Stimulated activated CD8-positive, alpha-beta memory T cell treated with anti-CD3 and anti-CD28 coated beads, Interleukin-4, amount 100 ng/mL, for 4 hours (primary cell): ENCODE measurements at regions not wholly inside any gene's neighbourhood (a gene's known extent, or its start where the extent isn't known, plus 50 kb on each side); places are given as distances from the start of the nearest gene placed in this dataset.

Source experiments
- DNase-seq, 2 donors: peaks; one replicate each; pipeline ENCODE4 v3.0.0-alpha.2; 2020; ENCODE audit warnings: low read depth in 2 of 2, low spot score in 1 of 2

GRCh38 chrX:43560247-43560946 is 95.7 kb upstream of the MAOA start:
- DNase-seq = no peak

GRCh38 chrX:43562372-43562771 is 93.7 kb upstream of the MAOA start:
- DNase-seq = no peak

- no peak for DNase-seq
These were observed 91.1 kb upstream of the MAOA start for GRCh38 chrX:43564953-43565352.

GRCh38 chrX:43566170-43566569 is 89.9 kb upstream of the MAOA start:
- DNase-seq = no peak

- no peak for DNase-seq
These were observed 82.6 kb upstream of the MAOA start for GRCh38 chrX:43573441-43574015.

- DNase-seq = no peak
These were observed 75.5 kb upstream of the MAOA start for GRCh38 chrX:43580621-43581020.

GRCh38 chrX:43581167-43581566 is 74.9 kb upstream of the MAOA start:
- DNase-seq = no peak

- no peak for DNase-seq
These were observed 74.1 kb upstream of the MAOA start for GRCh38 chrX:43581888-43582539.

- DNase-seq = no peak
These were observed 73.6 kb upstream of the MAOA start for GRCh38 chrX:43582540-43582913.

GRCh38 chrX:43585922-43586321 is 70.2 kb upstream of the MAOA start:
- no peak for DNase-seq

- no peak for DNase-seq
These were observed 69.3 kb upstream of the MAOA start for GRCh38 chrX:43586830-43587229.

- no peak for DNase-seq
These were observed 66.4 kb upstream of the MAOA start for GRCh38 chrX:43589735-43590134.

- DNase-seq = no peak
These were observed 65.9 kb upstream of the MAOA start for GRCh38 chrX:43590150-43590549.

GRCh38 chrX:43592597-43592996 is 63.5 kb upstream of the MAOA start:
- no peak for DNase-seq

GRCh38 chrX:43595931-43596330 is 60.2 kb upstream of the MAOA start:
- DNase-seq = no peak

- no peak for DNase-seq
These were observed 51.3 kb upstream of the MAOA start for GRCh38 chrX:43604753-43605152.

GRCh38 chrX:43605351-43605750 is 50.7 kb upstream of the MAOA start:
- no peak for DNase-seq
